ENCODE measurements at regions not wholly inside any gene's neighbourhood (a gene's known extent, or its start where the extent isn't known, plus 50 kb on each side); places are given as distances from the start of the nearest gene placed in this dataset.

DNA sequence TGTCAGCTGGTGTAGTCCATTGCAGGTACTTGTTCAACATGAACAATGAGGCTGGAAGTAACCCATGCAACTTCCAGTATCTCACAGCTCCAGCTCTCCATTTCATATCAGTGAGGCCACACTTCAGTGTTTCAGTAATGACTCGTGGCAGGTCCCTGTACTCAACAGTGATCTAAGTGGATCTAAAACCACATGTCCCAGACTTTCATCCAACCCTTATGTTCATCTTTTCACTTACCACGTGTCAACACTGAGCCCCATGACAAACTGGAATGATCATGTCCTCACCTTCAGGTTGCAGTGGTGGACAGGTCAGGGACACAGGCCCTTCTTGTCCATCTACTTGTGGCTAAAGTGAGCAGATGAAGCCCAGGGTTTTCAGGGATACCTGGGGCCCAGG, 155.0 kb upstream of the GRB10 start:
- no peak for TF ChIP-seq CTCF (IDR thresholded peaks at IDR 0.05)
- no peak for TF ChIP-seq TCF7L2 (IDR thresholded peaks at IDR 0.05; ENCODE audit: low read depth, low read length)
- TF ChIP-seq POLR2AphosphoS5 (IDR thresholded peaks at IDR 0.05; ENCODE audit: low read depth, low read length), result no peak
- no peak for TF ChIP-seq SIN3A (IDR thresholded peaks at IDR 0.05; ENCODE audit: borderline replicate concordance, insufficient read depth, low read depth, low read length)
- TF ChIP-seq, protein P1, sequence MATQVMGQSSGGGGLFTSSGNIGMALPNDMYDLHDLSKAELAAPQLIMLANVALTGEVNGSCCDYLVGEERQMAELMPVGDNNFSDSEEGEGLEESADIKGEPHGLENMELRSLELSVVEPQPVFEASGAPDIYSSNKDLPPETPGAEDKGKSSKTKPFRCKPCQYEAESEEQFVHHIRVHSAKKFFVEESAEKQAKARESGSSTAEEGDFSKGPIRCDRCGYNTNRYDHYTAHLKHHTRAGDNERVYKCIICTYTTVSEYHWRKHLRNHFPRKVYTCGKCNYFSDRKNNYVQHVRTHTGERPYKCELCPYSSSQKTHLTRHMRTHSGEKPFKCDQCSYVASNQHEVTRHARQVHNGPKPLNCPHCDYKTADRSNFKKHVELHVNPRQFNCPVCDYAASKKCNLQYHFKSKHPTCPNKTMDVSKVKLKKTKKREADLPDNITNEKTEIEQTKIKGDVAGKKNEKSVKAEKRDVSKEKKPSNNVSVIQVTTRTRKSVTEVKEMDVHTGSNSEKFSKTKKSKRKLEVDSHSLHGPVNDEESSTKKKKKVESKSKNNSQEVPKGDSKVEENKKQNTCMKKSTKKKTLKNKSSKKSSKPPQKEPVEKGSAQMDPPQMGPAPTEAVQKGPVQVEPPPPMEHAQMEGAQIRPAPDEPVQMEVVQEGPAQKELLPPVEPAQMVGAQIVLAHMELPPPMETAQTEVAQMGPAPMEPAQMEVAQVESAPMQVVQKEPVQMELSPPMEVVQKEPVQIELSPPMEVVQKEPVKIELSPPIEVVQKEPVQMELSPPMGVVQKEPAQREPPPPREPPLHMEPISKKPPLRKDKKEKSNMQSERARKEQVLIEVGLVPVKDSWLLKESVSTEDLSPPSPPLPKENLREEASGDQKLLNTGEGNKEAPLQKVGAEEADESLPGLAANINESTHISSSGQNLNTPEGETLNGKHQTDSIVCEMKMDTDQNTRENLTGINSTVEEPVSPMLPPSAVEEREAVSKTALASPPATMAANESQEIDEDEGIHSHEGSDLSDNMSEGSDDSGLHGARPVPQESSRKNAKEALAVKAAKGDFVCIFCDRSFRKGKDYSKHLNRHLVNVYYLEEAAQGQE (IDR thresholded peaks at IDR 0.05; ENCODE audit: insufficient read depth in 1 of 2, low read depth in 2 of 2, low read length in 1 of 2), result no peak
